ENCODE measurements at regions not wholly inside any gene's neighbourhood (a gene's known extent, or its start where the extent isn't known, plus 50 kb on each side); places are given as distances from the start of the nearest gene placed in this dataset.

DNA sequence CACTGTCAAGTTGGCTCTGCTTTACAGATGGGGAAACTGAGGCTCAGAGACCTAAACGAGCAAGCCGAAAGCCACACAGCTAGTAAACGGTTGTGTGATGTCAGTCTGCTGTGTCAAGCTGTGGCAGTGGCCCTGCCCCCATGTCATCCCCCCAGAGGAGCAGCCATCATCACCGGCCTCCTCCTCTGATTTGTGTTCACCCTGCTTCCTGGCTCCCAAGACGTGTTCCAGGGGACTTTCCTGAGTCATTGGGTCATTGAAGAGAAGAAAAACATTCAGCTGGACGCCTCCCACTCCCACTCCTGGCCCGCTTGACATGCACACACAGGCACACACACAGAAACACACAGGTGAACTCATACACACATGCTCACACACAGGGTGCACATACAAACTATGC, 54.0 kb upstream of the CIBAR2 start:
- CTCF ChIA-PET: interaction anchor here (0.6 to 1.2 kb wide), 2 partner anchors 31 to 51 kb away, joined by 3 to 4 read pairs; no protein-coding TSS in a partner anchor
- Histone ChIP-seq H3K9ac (no peak overlapping the region), H3K9me2 (no peaks in the 10 kb centered on the region), H4K20me1 (ENCODE audit: insufficient read depth) (no peaks in the 10 kb centered on the region), H3K36me3 (replicated peaks in 1 of 2; ENCODE audit: control insufficient read depth in 1 of 2, insufficient read depth in 2 of 2, low read length in 1 of 2) (no peaks in the 10 kb centered on the region), H3K4me1 (ENCODE audit: control insufficient read depth in 1 of 2, insufficient read depth in 2 of 2, low read depth in 1 of 2, low read length in 1 of 2) (peaks cover 4 to 40% of the 10 kb centered on the region in 2 experiments), H3F3A (replicated peaks; ENCODE audit: insufficient read depth) (peaks cover 14% of the 10 kb centered on the region), H3K4me2 (no peak overlapping the region), H2AFZ (ENCODE audit: low read depth) (no peak overlapping the region), H3K79me2 (ENCODE audit: insufficient read depth) (peaks cover 14% of the 10 kb centered on the region; the same call in 1 of the 2 replicates), H3K9me3 (no peaks in the 10 kb centered on the region), H3K27me3 (ENCODE audit: insufficient read depth) (no peaks in the 10 kb centered on the region), H3K4me3 (ENCODE audit: low read depth in 2 of 2, low read length in 1 of 2) (no peak overlapping the region), H3K27ac (ENCODE audit: low read depth in 2 of 2, low read length in 1 of 2) (no peak overlapping the region)
- WGBS (ENCODE audit: low lambda C conversion rate): 76% methylated on average over 7 of the region's 7 CpGs
- POLR2A ChIA-PET: no interaction called here
- no peak for DNase-seq
- TF ChIP-seq ELF1 (IDR thresholded peaks at IDR 0.05) (no peak), TAF1 (IDR thresholded peaks at IDR 0.05; ENCODE audit: borderline replicate concordance, low read depth, low read length) (no peak), SIN3A (IDR thresholded peaks at IDR 0.05; ENCODE audit: borderline replicate concordance, low read depth, low read length) (no peak), RCOR1 (IDR thresholded peaks at IDR 0.05; ENCODE audit: low read length) (no peak), FOSL2 (IDR thresholded peaks at IDR 0.05; ENCODE audit: borderline replicate concordance, low read depth) (no peak)

- H3K4me3 ChIP-seq (ENCODE audit: low read depth in 2 of 2, low read length in 1 of 2): no peak overlapping the region
- H3K27me3 ChIP-seq (ENCODE audit: insufficient read depth): no peaks in the 10 kb centered on the region
- peaks cover 19% of the 10 kb centered on the region for H3F3A ChIP-seq (replicated peaks; ENCODE audit: insufficient read depth)
- H3K36me3 ChIP-seq (replicated peaks in 1 of 2; ENCODE audit: control insufficient read depth in 1 of 2, insufficient read depth in 2 of 2, low read length in 1 of 2): no peaks in the 10 kb centered on the region
- no peak overlapping the region for H3K27ac ChIP-seq (ENCODE audit: low read depth in 2 of 2, low read length in 1 of 2)
- TF ChIP-seq USF1 (IDR thresholded peaks at IDR 0.05; ENCODE audit: borderline replicate concordance, low read depth) (no peak), ELF1 (IDR thresholded peaks at IDR 0.05) (no peak), NRF1 (IDR thresholded peaks at IDR 0.05; ENCODE audit: low read depth, low read length) (no peak), NFIC (IDR thresholded peaks at IDR 0.05; ENCODE audit: borderline replicate concordance) (no peak), EP300 (IDR thresholded peaks at IDR 0.05; ENCODE audit: borderline replicate concordance in 1 of 2, low read depth in 1 of 2, low read length in 1 of 2) (no peak), MEF2A (IDR thresholded peaks at IDR 0.05; ENCODE audit: borderline replicate concordance, low read depth) (no peak), POLR2AphosphoS5 (IDR thresholded peaks at IDR 0.05; ENCODE audit: low read depth, low read length) (no peak), PBX3 (IDR thresholded peaks at IDR 0.05) (no peak), CTCF (IDR thresholded peaks at IDR 0.05) (no peak), FOXJ3 (CRISPR knock-in tag; IDR thresholded peaks at IDR 0.05) (no peak), EZH2phosphoT487 (IDR thresholded peaks at IDR 0.05; ENCODE audit: borderline replicate concordance, low read depth) (no peak), RXRA (IDR thresholded peaks at IDR 0.05; ENCODE audit: borderline replicate concordance, low read depth) (no peak), JUND (IDR thresholded peaks at IDR 0.05) (no peak), FOXM1 (IDR thresholded peaks at IDR 0.05; ENCODE audit: low read depth) (no peak), IRF3 (IDR thresholded peaks at IDR 0.05; ENCODE audit: low read depth, low read length) (no peak)
- TF ChIP-seq, protein P1, sequence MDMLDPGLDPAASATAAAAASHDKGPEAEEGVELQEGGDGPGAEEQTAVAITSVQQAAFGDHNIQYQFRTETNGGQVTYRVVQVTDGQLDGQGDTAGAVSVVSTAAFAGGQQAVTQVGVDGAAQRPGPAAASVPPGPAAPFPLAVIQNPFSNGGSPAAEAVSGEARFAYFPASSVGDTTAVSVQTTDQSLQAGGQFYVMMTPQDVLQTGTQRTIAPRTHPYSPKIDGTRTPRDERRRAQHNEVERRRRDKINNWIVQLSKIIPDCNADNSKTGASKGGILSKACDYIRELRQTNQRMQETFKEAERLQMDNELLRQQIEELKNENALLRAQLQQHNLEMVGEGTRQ (IDR thresholded peaks at IDR 0.05; ENCODE audit: borderline replicate concordance, low read depth, low read length): no peak
- peaks cover 4 to 45% of the 10 kb centered on the region in 2 experiments for H3K4me1 ChIP-seq (ENCODE audit: control insufficient read depth in 1 of 2, insufficient read depth in 2 of 2, low read depth in 1 of 2, low read length in 1 of 2)
- ChIA-PET CTCF (interaction anchor here (0.6 to 3.1 kb wide), 4 partner anchors 14 to 86 kb away, joined by 3 to 9 read pairs (median 4); no protein-coding TSS in a partner anchor), POLR2A (no interaction called here)
- H3K9me2 ChIP-seq: no peaks in the 10 kb centered on the region
- no peak for DNase-seq
- H3K79me2 ChIP-seq (ENCODE audit: insufficient read depth): peaks cover 21% of the 10 kb centered on the region; the same call in 1 of the 2 replicates
- H3K9ac ChIP-seq: no peak overlapping the region
- no peak overlapping the region for H3K4me2 ChIP-seq
- WGBS (ENCODE audit: low lambda C conversion rate): 96% methylated on average over 22 of the region's 22 CpGs
- no peaks in the 10 kb centered on the region for H3K9me3 ChIP-seq
- H4K20me1 ChIP-seq (ENCODE audit: insufficient read depth): no peaks in the 10 kb centered on the region
- no peak overlapping the region for H2AFZ ChIP-seq (ENCODE audit: low read depth)
These were observed 54.7 kb upstream of the CIBAR2 start for GRCh38 chr16:85166699-85167588.
